ENCODE measurements at regions not wholly inside any gene's neighbourhood (a gene's known extent, or its start where the extent isn't known, plus 50 kb on each side); places are given as distances from the start of the nearest gene placed in this dataset.

- Histone ChIP-seq H3K27ac (replicated peaks) (no peak overlapping the region), H3K4me3 (replicated peaks; ENCODE audit: insufficient read depth, low read length) (no peak overlapping the region), H3K27me3 (ENCODE audit: insufficient read depth, poor library complexity, severe bottlenecking) (no peaks in the 10 kb centered on the region)
- DNase-seq (ENCODE audit: low read depth in 1 of 2, low spot score in 1 of 2): no peak
- TF ChIP-seq POLR2AphosphoS5 (IDR thresholded peaks at IDR 0.05; ENCODE audit: low read depth) (no peak), REST (IDR thresholded peaks at IDR 0.05; ENCODE audit: insufficient replicate concordance, low read depth) (no peak), GABPA (IDR thresholded peaks at IDR 0.05; ENCODE audit: low read depth) (no peak), SPI1 (IDR thresholded peaks at IDR 0.05; ENCODE audit: borderline replicate concordance, low read depth) (no peak)
- TF ChIP-seq, protein P1, sequence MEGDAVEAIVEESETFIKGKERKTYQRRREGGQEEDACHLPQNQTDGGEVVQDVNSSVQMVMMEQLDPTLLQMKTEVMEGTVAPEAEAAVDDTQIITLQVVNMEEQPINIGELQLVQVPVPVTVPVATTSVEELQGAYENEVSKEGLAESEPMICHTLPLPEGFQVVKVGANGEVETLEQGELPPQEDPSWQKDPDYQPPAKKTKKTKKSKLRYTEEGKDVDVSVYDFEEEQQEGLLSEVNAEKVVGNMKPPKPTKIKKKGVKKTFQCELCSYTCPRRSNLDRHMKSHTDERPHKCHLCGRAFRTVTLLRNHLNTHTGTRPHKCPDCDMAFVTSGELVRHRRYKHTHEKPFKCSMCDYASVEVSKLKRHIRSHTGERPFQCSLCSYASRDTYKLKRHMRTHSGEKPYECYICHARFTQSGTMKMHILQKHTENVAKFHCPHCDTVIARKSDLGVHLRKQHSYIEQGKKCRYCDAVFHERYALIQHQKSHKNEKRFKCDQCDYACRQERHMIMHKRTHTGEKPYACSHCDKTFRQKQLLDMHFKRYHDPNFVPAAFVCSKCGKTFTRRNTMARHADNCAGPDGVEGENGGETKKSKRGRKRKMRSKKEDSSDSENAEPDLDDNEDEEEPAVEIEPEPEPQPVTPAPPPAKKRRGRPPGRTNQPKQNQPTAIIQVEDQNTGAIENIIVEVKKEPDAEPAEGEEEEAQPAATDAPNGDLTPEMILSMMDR (IDR thresholded peaks at IDR 0.05; ENCODE audit: insufficient read depth, low read length): no peak
These were observed 58.9 kb downstream of the OLFML3 start for GRCh38 chr1:114037962-114038816.

Data from HL-60 (cell line).